GM06990 (cell line): ENCODE measurements at regions not wholly inside any gene's neighbourhood (a gene's known extent, or its start where the extent isn't known, plus 50 kb on each side); places are given as distances from the start of the nearest gene placed in this dataset.

ENCODE experiments used
- DNase-seq: peaks from one replicate; pipeline ENCODE4 v3.0.0-alpha.2; 2011; ENCODE audit not compliant: insufficient read length; ENCODE audit errors: extremely low read depth
- H3K27me3 ChIP-seq: replicated peaks from 2 replicates; pipeline ENCODE4 v1.6.0; 2011; ENCODE audit warnings: low read length; ENCODE audit not compliant: control insufficient read depth, insufficient read depth
- H3K36me3 ChIP-seq: 2 replicates; pipeline ENCODE4 v1.5.1; 2011; ENCODE audit warnings: low read length; ENCODE audit not compliant: control insufficient read depth, insufficient read depth
- H3K4me3 ChIP-seq: replicated peaks from 2 replicates; pipeline ENCODE4 v1.5.1; 2011; ENCODE audit warnings: low read depth, mild to moderate bottlenecking, control low read depth, low read length
- CTCF ChIP-seq: IDR thresholded peaks from 2 replicates; pipeline ENCODE4 v1.5.1; 2011; ENCODE audit warnings: low read length, control low read depth, mild to moderate bottlenecking, inconsistent platforms; ENCODE audit not compliant: insufficient read depth, poor library complexity, severe bottlenecking

- H3K4me3 ChIP-seq = no peak overlapping the region
- no peak for DNase-seq
- no peaks in the 10 kb centered on the region for H3K36me3 ChIP-seq
- no peaks in the 10 kb centered on the region for H3K27me3 ChIP-seq
- TF ChIP-seq CTCF = no peak
These were observed 50.9 kb upstream of the PTPDC1 start for GRCh38 chr9:94033383-94033782.

DNA sequence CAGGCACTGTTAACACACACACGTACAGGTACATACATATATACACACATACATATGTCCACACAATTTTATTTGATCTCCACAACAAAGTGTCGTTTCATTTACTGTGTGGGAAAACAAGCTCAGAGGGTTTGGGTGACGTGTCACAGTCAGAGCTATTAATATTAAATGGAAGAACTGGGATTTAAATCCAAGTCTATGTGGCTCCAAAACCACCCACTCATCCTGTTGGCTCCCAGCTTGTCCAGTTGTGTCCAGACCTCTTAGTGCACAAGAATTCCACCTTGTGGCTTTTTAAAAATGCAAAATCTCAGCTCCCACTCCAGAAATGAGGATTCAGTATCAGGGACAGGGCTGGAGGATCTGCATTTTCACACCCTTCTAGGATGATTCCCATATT is 52.3 kb upstream of the PTPDC1 start:
- no peak overlapping the region for H3K4me3 ChIP-seq
- no peak for DNase-seq
- no peak for TF ChIP-seq CTCF
- H3K27me3 ChIP-seq = no peaks in the 10 kb centered on the region
- H3K36me3 ChIP-seq = no peaks in the 10 kb centered on the region

- Histone ChIP-seq H3K4me3 (peak overlapping the region; percentile 87), H3K27me3 (no peaks in the 10 kb centered on the region), H3K36me3 (no peaks in the 10 kb centered on the region)
- no peak for TF ChIP-seq CTCF
- DNase-seq = no peak
These were observed 52.9 kb upstream of the PTPDC1 start for GRCh38 chr9:94031380-94031779.

GRCh38 chr9:94030318-94031179 is 53.7 kb upstream of the PTPDC1 start:
- TF ChIP-seq CTCF = no peak
- DNase-seq = peak; percentile 89
- Histone ChIP-seq H3K36me3 (no peaks in the 10 kb centered on the region), H3K4me3 (peak overlapping the region; percentile 87), H3K27me3 (no peaks in the 10 kb centered on the region)

GRCh38 chr9:94029932-94030317 is 54.3 kb upstream of the PTPDC1 start:
- DNase-seq = no peak
- H3K4me3 ChIP-seq = peak overlapping the region; percentile 87

More at GRCh38 chr9:94029932-94030317, 54.3 kb upstream of the PTPDC1 start:
- H3K36me3 ChIP-seq = no peaks in the 10 kb centered on the region
- TF ChIP-seq CTCF = no peak
- no peaks in the 10 kb centered on the region for H3K27me3 ChIP-seq
